Embryonic facial prominence (tissue), 1 donor: ENCODE measurements at regions not wholly inside any gene's neighbourhood (a gene's known extent, or its start where the extent isn't known, plus 50 kb on each side); places are given as distances from the start of the nearest gene placed in this dataset.

Experiments used
- DNase-seq: peaks from one replicate; pipeline ENCODE4 v3.0.0-alpha.2; 2016; ENCODE audit errors: extremely low spot score

GRCh38 chr6:47151232-47151898 lies 109.2 kb upstream of the ADGRF1 start:
- no peak for DNase-seq

GRCh38 chr6:47149554-47149953 lies 107.4 kb upstream of the ADGRF1 start:
- DNase-seq: no peak

GRCh38 chr6:47149066-47149465 lies 106.9 kb upstream of the ADGRF1 start:
- no peak for DNase-seq

GRCh38 chr6:47147836-47148344 lies 105.8 kb upstream of the ADGRF1 start:
- DNase-seq: no peak

- DNase-seq: no peak
Measured at GRCh38 chr6:47147175-47147727, 105.1 kb upstream of the ADGRF1 start.

- DNase-seq: no peak
Measured at GRCh38 chr6:47146431-47147174, 104.5 kb upstream of the ADGRF1 start.

- DNase-seq: no peak
Measured at GRCh38 chr6:47145212-47145611, 103.1 kb upstream of the ADGRF1 start.

- no peak for DNase-seq
Measured at GRCh38 chr6:47144306-47144705, 102.2 kb upstream of the ADGRF1 start.

GRCh38 chr6:47141963-47142362 lies 99.8 kb upstream of the ADGRF1 start:
- no peak for DNase-seq

- no peak for DNase-seq
Measured at GRCh38 chr6:47141171-47141570, 99.0 kb upstream of the ADGRF1 start.

- no peak for DNase-seq
Measured at GRCh38 chr6:47138046-47138445, 95.9 kb upstream of the ADGRF1 start.

GRCh38 chr6:47137073-47137472 lies 94.9 kb upstream of the ADGRF1 start:
- no peak for DNase-seq

- DNase-seq: no peak
Measured at GRCh38 chr6:47135772-47136171, 93.6 kb upstream of the ADGRF1 start.

GRCh38 chr6:47134476-47135189 lies 92.5 kb upstream of the ADGRF1 start:
- peak; percentile 49 for DNase-seq

GRCh38 chr6:47133230-47134000 lies 91.3 kb upstream of the ADGRF1 start:
- no peak for DNase-seq

- no peak for DNase-seq
Measured at GRCh38 chr6:47132724-47133123, 90.6 kb upstream of the ADGRF1 start.

- DNase-seq: no peak
Measured at GRCh38 chr6:47131773-47132172, 89.6 kb upstream of the ADGRF1 start.

GRCh38 chr6:47130086-47130485 lies 88.0 kb upstream of the ADGRF1 start:
- no peak for DNase-seq

GRCh38 chr6:47129129-47129528 lies 87.0 kb upstream of the ADGRF1 start:
- no peak for DNase-seq

- DNase-seq: no peak
Measured at GRCh38 chr6:47126647-47127391, 84.7 kb upstream of the ADGRF1 start.

- DNase-seq: no peak
Measured at GRCh38 chr6:47118611-47119010, 76.5 kb upstream of the ADGRF1 start.
